Myocyte (in vitro differentiated cells): ENCODE measurements at regions not wholly inside any gene's neighbourhood (a gene's known extent, or its start where the extent isn't known, plus 50 kb on each side); places are given as distances from the start of the nearest gene placed in this dataset.

Source experiments
- DNase-seq: peaks from one replicate; pipeline ENCODE4 v3.0.0-alpha.2; 2012; ENCODE audit warnings: low read depth

GRCh38 chr5:66542711-66543110 lies 53.5 kb upstream of the MAST4 start:
- no peak for DNase-seq
